ENCODE measurements at regions not wholly inside any gene's neighbourhood (a gene's known extent, or its start where the extent isn't known, plus 50 kb on each side); places are given as distances from the start of the nearest gene placed in this dataset.

GRCh38 chr5:10836986-10837385 is 76.0 kb upstream of the DAP start:
- FAIRE-seq (no peak), DNase-seq (ENCODE audit: low read depth, low spot score) (no peak)
- H4K20me1 ChIP-seq (replicated peaks; ENCODE audit: control insufficient read depth, extremely low read depth, insufficient read depth, low read length) = no peaks in the 10 kb centered on the region
- no peak overlapping the region for H2AFZ ChIP-seq (ENCODE audit: low read depth, low read length)
- ChIA-PET CTCF (interaction anchor here (2.3 kb wide), 1 partner anchor 17 kb away, joined by 9 read pairs; no protein-coding TSS in a partner anchor), POLR2A (no interaction called here)
- H3K9ac ChIP-seq (replicated peaks; ENCODE audit: extremely low read depth, insufficient read depth, low read length) = no peak overlapping the region
- no TSS peak for BruUV-seq (replicated peaks)
- no peaks in the 10 kb centered on the region for H3K9me1 ChIP-seq (replicated peaks; ENCODE audit: control insufficient read depth, extremely low read depth, insufficient read depth, low read length)
- H3K4me3 ChIP-seq (replicated peaks in 1 of 3; ENCODE audit: insufficient read depth in 1 of 3, low read depth in 1 of 3, low read length in 3 of 3) = no peak overlapping the region
- no peak overlapping the region for H3K4me2 ChIP-seq (ENCODE audit: insufficient read depth, low read length)
- no peaks in the 10 kb centered on the region for H3K79me2 ChIP-seq (ENCODE audit: control insufficient read depth, insufficient read depth, low read length)
- TF ChIP-seq JUN (IDR thresholded peaks at IDR 0.05; ENCODE audit: borderline replicate concordance, insufficient read depth, insufficient read length, low read depth) (no peak), EZH2 (IDR thresholded peaks at IDR 0.05; ENCODE audit: borderline replicate concordance, low read depth, low read length, severe bottlenecking) (no peak), POLR2A (IDR thresholded peaks at IDR 0.05; ENCODE audit: low read depth, low read length) (no peak), GATA2 (IDR thresholded peaks at IDR 0.05; ENCODE audit: insufficient read depth, insufficient read length, low read depth, low read length) (no peak), FOS (IDR thresholded peaks at IDR 0.05; ENCODE audit: borderline replicate concordance, insufficient read depth, low read length) (no peak), MAX (IDR thresholded peaks at IDR 0.05; ENCODE audit: insufficient read depth, insufficient read length) (no peak), MYC (IDR thresholded peaks at IDR 0.05; ENCODE audit: low read depth, low read length) (no peak)
- H3K4me1 ChIP-seq (ENCODE audit: control insufficient read depth, extremely low read depth, insufficient read depth, low read length) = no peaks in the 10 kb centered on the region
- H3K9me3 ChIP-seq (replicated peaks; ENCODE audit: control insufficient read depth, insufficient read depth, low read length) = no peaks in the 10 kb centered on the region
- H3K27me3 ChIP-seq (ENCODE audit: control insufficient read depth in 2 of 2, insufficient read depth in 2 of 2, low read length in 2 of 2) = no peaks in the 10 kb centered on the region
- dilution Hi-C loops (cut with MboI; ENCODE audit: extremely low pct_ligation_motif_present, low sequenced_read_pairs) = no loop called here
- intact Hi-C loops (cut with micrococcal nuclease) = no loop called here
- no peaks in the 10 kb centered on the region for H3K36me3 ChIP-seq (ENCODE audit: control insufficient read depth in 2 of 2, extremely low read depth in 1 of 2, insufficient read depth in 2 of 2, low read length in 2 of 2)
- no peak overlapping the region for H3K27ac ChIP-seq (ENCODE audit: insufficient read depth, low read depth, low read length)

GRCh38 chr5:10834695-10835094 is 73.7 kb upstream of the DAP start:
- DNase-seq (ENCODE audit: low read depth, low spot score) = no peak
- Histone ChIP-seq H4K20me1 (replicated peaks; ENCODE audit: control insufficient read depth, extremely low read depth, insufficient read depth, low read length) (no peaks in the 10 kb centered on the region), H3K9me1 (replicated peaks; ENCODE audit: control insufficient read depth, extremely low read depth, insufficient read depth, low read length) (no peaks in the 10 kb centered on the region), H3K4me3 (replicated peaks in 1 of 3; ENCODE audit: insufficient read depth in 1 of 3, low read depth in 1 of 3, low read length in 3 of 3) (no peak overlapping the region), H3K4me2 (ENCODE audit: insufficient read depth, low read length) (no peak overlapping the region), H3K9ac (replicated peaks; ENCODE audit: extremely low read depth, insufficient read depth, low read length) (no peak overlapping the region), H3K27ac (ENCODE audit: insufficient read depth, low read depth, low read length) (no peak overlapping the region), H3K36me3 (ENCODE audit: control insufficient read depth in 2 of 2, extremely low read depth in 1 of 2, insufficient read depth in 2 of 2, low read length in 2 of 2) (no peaks in the 10 kb centered on the region), H3K4me1 (ENCODE audit: control insufficient read depth, extremely low read depth, insufficient read depth, low read length) (no peaks in the 10 kb centered on the region), H3K9me3 (replicated peaks; ENCODE audit: control insufficient read depth, insufficient read depth, low read length) (no peaks in the 10 kb centered on the region), H2AFZ (ENCODE audit: low read depth, low read length) (no peak overlapping the region), H3K79me2 (ENCODE audit: control insufficient read depth, insufficient read depth, low read length) (no peaks in the 10 kb centered on the region), H3K27me3 (ENCODE audit: control insufficient read depth in 2 of 2, insufficient read depth in 2 of 2, low read length in 2 of 2) (peaks cover 0 to 3% of the 10 kb centered on the region in 2 experiments)
- TF ChIP-seq FOS (IDR thresholded peaks at IDR 0.05; ENCODE audit: borderline replicate concordance, insufficient read depth, low read length) (no peak), MAX (IDR thresholded peaks at IDR 0.05; ENCODE audit: insufficient read depth, insufficient read length) (no peak), JUN (IDR thresholded peaks at IDR 0.05; ENCODE audit: borderline replicate concordance, insufficient read depth, insufficient read length, low read depth) (no peak), POLR2A (IDR thresholded peaks at IDR 0.05; ENCODE audit: low read depth, low read length) (no peak), CTCF (IDR thresholded peaks at IDR 0.05; ENCODE audit: extremely low read depth in 1 of 2, insufficient read depth in 1 of 2, low read depth in 1 of 2, low read length in 2 of 2) (no peak), POLR2AphosphoS5 (IDR thresholded peaks at IDR 0.05; ENCODE audit: insufficient read depth, low read depth, low read length) (no peak), MYC (IDR thresholded peaks at IDR 0.05; ENCODE audit: low read depth, low read length) (no peak), EZH2 (IDR thresholded peaks at IDR 0.05; ENCODE audit: borderline replicate concordance, low read depth, low read length, severe bottlenecking) (no peak), GATA2 (IDR thresholded peaks at IDR 0.05; ENCODE audit: insufficient read depth, insufficient read length, low read depth, low read length) (no peak)
- no peak for FAIRE-seq
- no TSS peak for BruUV-seq (replicated peaks)
- dilution Hi-C loops (cut with MboI; ENCODE audit: extremely low pct_ligation_motif_present, low sequenced_read_pairs) = no loop called here
- ChIA-PET CTCF (interaction anchor here (0.8 to 1.0 kb wide), 2 partner anchors 10 to 29 kb away, joined by 3 read pairs; no protein-coding TSS in a partner anchor), POLR2A (no interaction called here)
- intact Hi-C loops (cut with micrococcal nuclease) = no loop called here

Measured in endothelial cell of umbilical vein (primary cell).